ENCODE measurements at regions not wholly inside any gene's neighbourhood (a gene's known extent, or its start where the extent isn't known, plus 50 kb on each side); places are given as distances from the start of the nearest gene placed in this dataset.

GRCh38 chr1:213418268-213419071 is 367.4 kb downstream of the RPS6KC1 start:
- no peak for TF ChIP-seq POLR2A (IDR thresholded peaks at IDR 0.05; ENCODE audit: low read depth, low read length)
- TF ChIP-seq CTCF (conservative IDR thresholded peaks at IDR 0.05; ENCODE audit: low read depth, low read length) = no peak
- no peak for TF ChIP-seq MAFK (IDR thresholded peaks at IDR 0.05; ENCODE audit: low read depth, low read length)
- TF ChIP-seq RAD21 (IDR thresholded peaks at IDR 0.05; ENCODE audit: low read length) = no peak
- no peak for TF ChIP-seq SMC3 (IDR thresholded peaks at IDR 0.05; ENCODE audit: low read depth, low read length)
- TF ChIP-seq RCOR1 (IDR thresholded peaks at IDR 0.05; ENCODE audit: insufficient replicate concordance, low read length) = no peak
- no peak for TF ChIP-seq FOS (IDR thresholded peaks at IDR 0.05; ENCODE audit: low read depth, low read length)
- TF ChIP-seq NFE2L2 (IDR thresholded peaks at IDR 0.05; ENCODE audit: low read depth, low read length) = no peak
- no peak for TF ChIP-seq CEBPB (IDR thresholded peaks at IDR 0.05; ENCODE audit: low read depth, low read length)
- no peak for TF ChIP-seq RFX5 (IDR thresholded peaks at IDR 0.05; ENCODE audit: low read depth, low read length)
- TF ChIP-seq MXI1 (IDR thresholded peaks at IDR 0.05; ENCODE audit: borderline replicate concordance, low read depth, low read length) = no peak

Measured in IMR-90 (cell line).